ENCODE measurements at regions not wholly inside any gene's neighbourhood (a gene's known extent, or its start where the extent isn't known, plus 50 kb on each side); places are given as distances from the start of the nearest gene placed in this dataset.

GRCh38 chr6:117075218-117075617 lies 190.1 kb upstream of the VGLL2 start:
- H3K27me3 ChIP-seq (ENCODE audit: control insufficient read depth, insufficient read depth, low read length): no peaks in the 10 kb centered on the region
- H3K4me3 ChIP-seq (ENCODE audit: low read length): no peak overlapping the region
- 67% methylated on average over 2 of the region's 5 CpGs for WGBS (ENCODE audit: insufficient coverage)
- H3K27ac ChIP-seq (ENCODE audit: low read length): no peak overlapping the region
- H3K9me3 ChIP-seq (replicated peaks; ENCODE audit: control insufficient read depth, low read depth, low read length): no peaks in the 10 kb centered on the region
- no peak for DNase-seq
- no peaks in the 10 kb centered on the region for H3K36me3 ChIP-seq (ENCODE audit: control insufficient read depth, insufficient read depth, low read length)
- peaks cover 5% of the 10 kb centered on the region for H3K4me1 ChIP-seq (ENCODE audit: control insufficient read depth, insufficient read depth, low read length)

GRCh38 chr6:117076076-117076475 lies 189.3 kb upstream of the VGLL2 start:
- Histone ChIP-seq H3K9me3 (replicated peaks; ENCODE audit: control insufficient read depth, low read depth, low read length) (no peaks in the 10 kb centered on the region), H3K36me3 (ENCODE audit: control insufficient read depth, insufficient read depth, low read length) (no peaks in the 10 kb centered on the region), H3K4me3 (ENCODE audit: low read length) (no peak overlapping the region), H3K4me1 (ENCODE audit: control insufficient read depth, insufficient read depth, low read length) (peaks cover 5% of the 10 kb centered on the region), H3K27ac (ENCODE audit: low read length) (no peak overlapping the region), H3K27me3 (ENCODE audit: control insufficient read depth, insufficient read depth, low read length) (no peaks in the 10 kb centered on the region)
- no CpG with 5 or more reads among the region's 3 CpGs for WGBS (ENCODE audit: insufficient coverage)
- no peak for DNase-seq

- Histone ChIP-seq H3K27me3 (ENCODE audit: control insufficient read depth, insufficient read depth, low read length) (no peaks in the 10 kb centered on the region), H3K4me1 (ENCODE audit: control insufficient read depth, insufficient read depth, low read length) (peaks cover 5% of the 10 kb centered on the region), H3K4me3 (ENCODE audit: low read length) (no peak overlapping the region), H3K27ac (ENCODE audit: low read length) (no peak overlapping the region), H3K9me3 (replicated peaks; ENCODE audit: control insufficient read depth, low read depth, low read length) (no peaks in the 10 kb centered on the region), H3K36me3 (ENCODE audit: control insufficient read depth, insufficient read depth, low read length) (no peaks in the 10 kb centered on the region)
- whole genome bisulfite sequencing (ENCODE audit: insufficient coverage): no CpG with 5 or more reads among the region's 4 CpGs
- DNase-seq: no peak
These were observed 188.1 kb upstream of the VGLL2 start for GRCh38 chr6:117077300-117077699.

GRCh38 chr6:117078624-117079023 lies 186.7 kb upstream of the VGLL2 start:
- Histone ChIP-seq H3K4me3 (ENCODE audit: low read length) (no peak overlapping the region), H3K27me3 (ENCODE audit: control insufficient read depth, insufficient read depth, low read length) (no peaks in the 10 kb centered on the region), H3K27ac (ENCODE audit: low read length) (no peak overlapping the region), H3K4me1 (ENCODE audit: control insufficient read depth, insufficient read depth, low read length) (peaks cover 2% of the 10 kb centered on the region), H3K36me3 (ENCODE audit: control insufficient read depth, insufficient read depth, low read length) (no peaks in the 10 kb centered on the region), H3K9me3 (replicated peaks; ENCODE audit: control insufficient read depth, low read depth, low read length) (no peaks in the 10 kb centered on the region)
- no CpG with 5 or more reads among the region's 2 CpGs for WGBS (ENCODE audit: insufficient coverage)
- DNase-seq: no peak

GRCh38 chr6:117079951-117080350 lies 185.4 kb upstream of the VGLL2 start:
- Histone ChIP-seq H3K4me1 (ENCODE audit: control insufficient read depth, insufficient read depth, low read length) (peaks cover 2% of the 10 kb centered on the region), H3K36me3 (ENCODE audit: control insufficient read depth, insufficient read depth, low read length) (no peaks in the 10 kb centered on the region), H3K9me3 (replicated peaks; ENCODE audit: control insufficient read depth, low read depth, low read length) (no peaks in the 10 kb centered on the region), H3K27ac (ENCODE audit: low read length) (peak overlapping the region; percentile 17), H3K27me3 (ENCODE audit: control insufficient read depth, insufficient read depth, low read length) (no peaks in the 10 kb centered on the region), H3K4me3 (ENCODE audit: low read length) (no peak overlapping the region)
- DNase-seq: peak; percentile 89
- no CpG with 5 or more reads among the region's 2 CpGs for WGBS (ENCODE audit: insufficient coverage)

GRCh38 chr6:117089604-117090003 lies 175.8 kb upstream of the VGLL2 start:
- H3K9me3 ChIP-seq (replicated peaks; ENCODE audit: control insufficient read depth, low read depth, low read length): peaks cover 3% of the 10 kb centered on the region

GRCh38 chr6:117110146-117110545 lies 155.2 kb upstream of the VGLL2 start:
- H3K9me3 ChIP-seq (replicated peaks; ENCODE audit: control insufficient read depth, low read depth, low read length): peaks cover 7% of the 10 kb centered on the region
- no peak overlapping the region for H3K27ac ChIP-seq (ENCODE audit: low read length)
- 80% methylated on average over 1 of the region's 1 CpG for WGBS (ENCODE audit: insufficient coverage)
- H3K4me3 ChIP-seq (ENCODE audit: low read length): no peak overlapping the region
- H3K27me3 ChIP-seq (ENCODE audit: control insufficient read depth, insufficient read depth, low read length): no peaks in the 10 kb centered on the region
- H3K4me1 ChIP-seq (ENCODE audit: control insufficient read depth, insufficient read depth, low read length): no peaks in the 10 kb centered on the region
- H3K36me3 ChIP-seq (ENCODE audit: control insufficient read depth, insufficient read depth, low read length): no peaks in the 10 kb centered on the region
- DNase-seq: no peak

More at GRCh38 chr6:117089604-117090003, 175.8 kb upstream of the VGLL2 start:
- no CpG with 5 or more reads among the region's 3 CpGs for WGBS (ENCODE audit: insufficient coverage)
- Histone ChIP-seq H3K4me3 (ENCODE audit: low read length) (no peak overlapping the region), H3K27me3 (ENCODE audit: control insufficient read depth, insufficient read depth, low read length) (no peaks in the 10 kb centered on the region), H3K36me3 (ENCODE audit: control insufficient read depth, insufficient read depth, low read length) (no peaks in the 10 kb centered on the region), H3K4me1 (ENCODE audit: control insufficient read depth, insufficient read depth, low read length) (no peaks in the 10 kb centered on the region), H3K27ac (ENCODE audit: low read length) (no peak overlapping the region)
- no peak for DNase-seq

- WGBS (ENCODE audit: insufficient coverage): 92% methylated on average over 4 of the region's 5 CpGs
- no peak overlapping the region for H3K27ac ChIP-seq (ENCODE audit: low read length)
- no peak for DNase-seq
- peaks cover 8% of the 10 kb centered on the region for H3K9me3 ChIP-seq (replicated peaks; ENCODE audit: control insufficient read depth, low read depth, low read length)
- H3K4me3 ChIP-seq (ENCODE audit: low read length): no peak overlapping the region
- no peaks in the 10 kb centered on the region for H3K36me3 ChIP-seq (ENCODE audit: control insufficient read depth, insufficient read depth, low read length)
- no peaks in the 10 kb centered on the region for H3K27me3 ChIP-seq (ENCODE audit: control insufficient read depth, insufficient read depth, low read length)
- H3K4me1 ChIP-seq (ENCODE audit: control insufficient read depth, insufficient read depth, low read length): no peaks in the 10 kb centered on the region
These were observed 154.6 kb upstream of the VGLL2 start for GRCh38 chr6:117110737-117111136.

GRCh38 chr6:117117652-117118051 lies 147.7 kb upstream of the VGLL2 start:
- no CpG with 5 or more reads among the region's 1 CpG for WGBS (ENCODE audit: insufficient coverage)
- Histone ChIP-seq H3K9me3 (replicated peaks; ENCODE audit: control insufficient read depth, low read depth, low read length) (peaks cover 2% of the 10 kb centered on the region), H3K4me3 (ENCODE audit: low read length) (no peak overlapping the region), H3K4me1 (ENCODE audit: control insufficient read depth, insufficient read depth, low read length) (no peaks in the 10 kb centered on the region), H3K27ac (ENCODE audit: low read length) (no peak overlapping the region), H3K36me3 (ENCODE audit: control insufficient read depth, insufficient read depth, low read length) (no peaks in the 10 kb centered on the region), H3K27me3 (ENCODE audit: control insufficient read depth, insufficient read depth, low read length) (no peaks in the 10 kb centered on the region)
- no peak for DNase-seq

- Histone ChIP-seq H3K27ac (ENCODE audit: low read length) (no peak overlapping the region), H3K36me3 (ENCODE audit: control insufficient read depth, insufficient read depth, low read length) (no peaks in the 10 kb centered on the region), H3K4me1 (ENCODE audit: control insufficient read depth, insufficient read depth, low read length) (no peaks in the 10 kb centered on the region), H3K9me3 (replicated peaks; ENCODE audit: control insufficient read depth, low read depth, low read length) (peaks cover 2% of the 10 kb centered on the region), H3K27me3 (ENCODE audit: control insufficient read depth, insufficient read depth, low read length) (no peaks in the 10 kb centered on the region), H3K4me3 (ENCODE audit: low read length) (no peak overlapping the region)
- DNase-seq: no peak
These were observed 146.9 kb upstream of the VGLL2 start for GRCh38 chr6:117118490-117118889.

- Histone ChIP-seq H3K9me3 (replicated peaks; ENCODE audit: control insufficient read depth, low read depth, low read length) (no peaks in the 10 kb centered on the region), H3K4me1 (ENCODE audit: control insufficient read depth, insufficient read depth, low read length) (no peaks in the 10 kb centered on the region), H3K36me3 (ENCODE audit: control insufficient read depth, insufficient read depth, low read length) (no peaks in the 10 kb centered on the region), H3K4me3 (ENCODE audit: low read length) (no peak overlapping the region), H3K27me3 (ENCODE audit: control insufficient read depth, insufficient read depth, low read length) (no peaks in the 10 kb centered on the region), H3K27ac (ENCODE audit: low read length) (no peak overlapping the region)
- DNase-seq: no peak
- WGBS (ENCODE audit: insufficient coverage): no CpG with 5 or more reads among the region's 1 CpG
These were observed 139.1 kb upstream of the VGLL2 start for GRCh38 chr6:117126213-117126612.
